CD4-positive, alpha-beta T cell treated with Interleukin-21 for 1 hour (primary cell): ENCODE measurements at regions not wholly inside any gene's neighbourhood (a gene's known extent, or its start where the extent isn't known, plus 50 kb on each side); places are given as distances from the start of the nearest gene placed in this dataset.
"Not testable (repeated sequence)": the region's sequence is repeated elsewhere in the genome, so short reads cannot be mapped to it uniquely, and the experiment has no call there.

Source experiments
- DNase-seq: peaks from one replicate; pipeline ENCODE4 v3.0.0-alpha.2; 2020

DNA sequence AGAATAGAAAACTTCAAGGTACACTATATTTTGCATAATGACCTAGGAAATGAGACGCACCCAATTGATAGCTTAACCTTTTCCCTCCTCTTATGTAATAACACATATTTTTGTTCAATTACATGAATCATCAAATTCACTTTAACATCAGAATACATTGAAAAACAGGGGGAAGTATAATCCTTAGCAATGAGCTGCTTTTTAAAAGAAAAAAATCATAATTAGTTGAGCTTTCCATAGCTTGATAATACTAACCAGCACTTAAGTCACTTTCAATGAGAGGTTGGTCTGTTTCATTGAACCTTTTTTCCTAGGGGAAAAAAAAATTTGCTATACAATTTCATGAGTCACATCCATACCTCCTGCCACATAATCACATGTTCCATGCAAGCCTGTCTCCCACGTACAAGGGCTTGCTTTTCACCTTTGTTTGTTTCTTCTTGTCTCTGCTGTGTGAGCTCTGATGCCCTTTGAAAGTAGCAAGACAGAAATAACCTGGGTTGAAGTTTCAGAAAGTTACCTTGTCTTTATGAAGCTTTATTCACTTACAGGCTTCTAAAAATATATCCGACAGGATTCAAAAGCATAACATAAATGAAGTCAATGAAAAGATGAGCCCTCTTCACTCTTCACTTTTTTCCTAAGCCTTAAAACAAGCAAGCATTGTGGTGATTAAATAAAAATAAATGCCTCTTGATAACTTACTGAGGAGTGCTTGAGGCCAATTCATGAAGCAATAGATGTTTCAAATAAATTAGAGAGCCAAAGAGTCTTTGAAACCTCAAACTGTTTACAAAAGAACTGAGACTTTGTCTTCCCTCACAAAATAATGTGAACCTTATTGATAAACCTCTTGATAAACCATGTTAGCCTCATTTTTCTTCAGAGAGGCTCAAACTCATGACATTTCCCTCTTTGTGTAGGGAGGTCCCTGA is 108.5 kb downstream of the FEM1C start:
- no peak for DNase-seq

DNA sequence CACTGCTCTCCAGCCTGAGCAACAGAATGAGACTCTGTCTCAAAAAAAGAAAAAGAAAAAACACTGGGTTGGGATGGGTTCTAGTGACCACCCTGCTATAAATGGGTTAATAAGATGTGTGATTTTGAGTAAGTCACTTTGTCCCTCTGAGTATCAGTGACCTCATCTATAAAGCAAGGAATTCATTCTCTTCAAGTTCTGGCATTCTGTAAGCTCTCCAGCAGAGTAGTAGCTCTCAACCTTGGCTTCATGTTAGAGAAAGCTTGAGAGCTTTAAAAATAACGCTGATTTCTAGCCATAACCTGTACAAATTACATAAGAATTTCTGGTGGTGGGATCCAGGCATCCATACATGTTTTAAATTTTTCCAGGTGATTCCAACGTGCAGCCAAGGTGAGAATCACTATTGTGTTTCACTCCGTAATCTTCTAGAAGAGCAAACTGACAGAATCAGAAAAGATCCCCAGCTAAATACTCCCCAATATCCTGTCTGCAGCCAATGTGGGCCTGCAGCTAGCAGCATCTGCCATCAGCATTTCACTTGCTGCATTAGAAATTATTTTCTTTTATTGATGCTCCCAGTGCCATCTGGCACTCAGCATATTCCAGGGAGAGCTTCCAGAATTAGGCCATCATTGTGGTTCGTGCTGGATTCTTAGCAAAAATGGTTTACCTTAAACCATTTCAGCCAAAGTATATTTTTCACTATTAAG is 109.4 kb downstream of the FEM1C start:
- DNase-seq = no peak

DNA sequence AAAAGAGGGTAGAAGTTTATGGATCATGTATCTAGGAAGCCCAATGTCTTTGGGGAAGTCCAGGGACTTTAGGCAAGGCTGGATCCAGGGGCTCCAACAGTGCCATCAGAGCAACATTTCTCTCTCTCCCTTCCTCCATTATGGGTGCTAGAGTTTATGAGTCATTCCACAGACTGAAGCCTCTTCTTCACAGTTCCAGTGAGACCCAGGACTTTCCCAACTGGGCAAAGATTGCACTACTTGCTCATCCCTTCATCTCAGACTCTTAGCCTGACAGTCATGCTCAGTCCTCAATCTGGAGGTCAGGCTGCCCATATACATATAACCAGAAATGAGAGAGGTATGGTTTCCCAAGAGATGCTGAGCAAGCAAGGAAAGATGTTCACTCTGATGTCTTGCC is 110.7 kb downstream of the FEM1C start:
- no peak for DNase-seq

GRCh38 chr5:115432691-115433090 is 111.9 kb downstream of the FEM1C start:
- DNase-seq = no peak

DNA sequence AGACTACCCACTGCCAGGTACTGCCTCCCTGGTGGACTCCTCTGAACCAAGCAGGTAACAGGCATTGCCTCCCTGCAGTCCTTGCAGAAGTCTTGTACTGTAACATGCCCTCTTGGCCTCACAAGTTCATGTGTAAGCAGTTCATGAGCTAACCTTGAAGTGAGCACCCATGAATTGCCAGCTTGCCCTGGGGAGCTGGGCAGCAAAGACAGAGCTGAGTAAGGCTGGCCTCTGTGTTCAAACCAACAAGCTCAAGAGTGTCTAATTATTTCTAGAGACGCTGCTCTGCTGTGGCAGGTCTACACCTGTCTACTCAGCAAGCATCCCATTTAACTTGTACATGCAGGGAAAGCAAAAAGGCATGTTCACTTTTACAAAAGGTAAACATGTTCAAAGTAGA is 113.5 kb downstream of the FEM1C start:
- DNase-seq = no peak

GRCh38 chr5:115430374-115430773 is 114.2 kb downstream of the FEM1C start:
- no peak for DNase-seq

- DNase-seq = no peak
Observed at GRCh38 chr5:115429345-115429940, 115.1 kb downstream of the FEM1C start.

DNA sequence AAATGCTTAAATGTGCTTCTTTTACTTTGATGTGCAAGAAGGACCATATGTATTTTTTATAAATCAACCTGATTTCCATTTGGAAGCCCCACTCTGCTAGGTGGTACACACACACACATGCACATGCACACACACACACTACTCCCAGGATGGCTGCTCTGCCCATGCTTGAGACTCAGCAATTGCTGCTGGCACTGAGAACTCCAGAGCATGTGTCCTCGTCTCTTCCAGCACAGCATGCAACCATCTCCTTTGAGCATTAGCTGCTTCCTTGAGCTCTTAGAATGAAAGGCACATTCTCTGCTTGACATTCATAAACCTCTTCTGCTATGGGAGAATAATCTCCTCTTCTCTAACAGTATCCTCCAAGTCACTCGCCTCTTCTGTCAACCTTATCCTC is 115.9 kb downstream of the FEM1C start:
- DNase-seq = no peak

- DNase-seq = no peak
Observed at GRCh38 chr5:115428248-115428647, 116.3 kb downstream of the FEM1C start.

GRCh38 chr5:115424446-115424845 is 120.1 kb downstream of the FEM1C start:
- no peak for DNase-seq

GRCh38 chr5:115424030-115424429 is 120.5 kb downstream of the FEM1C start:
- DNase-seq = no peak

DNA sequence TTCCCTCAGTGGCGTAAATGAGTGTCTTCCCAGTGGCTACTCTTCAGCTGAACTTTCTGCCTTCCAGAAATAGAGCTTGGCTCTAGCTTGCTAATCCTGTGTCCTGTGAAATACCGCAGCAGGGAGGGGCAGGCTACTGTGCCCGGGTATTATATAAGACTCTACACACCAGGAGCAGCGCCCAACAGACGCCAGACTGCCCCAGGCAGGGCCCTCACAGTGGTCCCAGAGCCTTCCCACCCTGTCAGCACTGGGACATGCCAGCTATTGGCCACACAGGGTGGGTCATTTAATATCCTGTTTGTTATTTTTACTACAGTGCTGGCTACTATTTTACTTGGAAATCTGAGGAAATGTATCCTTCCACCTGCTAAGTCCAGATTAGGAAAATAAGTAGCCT is 121.0 kb downstream of the FEM1C start:
- no peak for DNase-seq

GRCh38 chr5:115423051-115423450 is 121.5 kb downstream of the FEM1C start:
- DNase-seq = no peak

- not testable (repeated sequence) for DNase-seq
Observed at GRCh38 chr5:115420812-115421211, 123.8 kb downstream of the FEM1C start.

GRCh38 chr5:115419846-115420585 is 123.6 kb upstream of the CCDC112 start:
- no peak for DNase-seq

DNA sequence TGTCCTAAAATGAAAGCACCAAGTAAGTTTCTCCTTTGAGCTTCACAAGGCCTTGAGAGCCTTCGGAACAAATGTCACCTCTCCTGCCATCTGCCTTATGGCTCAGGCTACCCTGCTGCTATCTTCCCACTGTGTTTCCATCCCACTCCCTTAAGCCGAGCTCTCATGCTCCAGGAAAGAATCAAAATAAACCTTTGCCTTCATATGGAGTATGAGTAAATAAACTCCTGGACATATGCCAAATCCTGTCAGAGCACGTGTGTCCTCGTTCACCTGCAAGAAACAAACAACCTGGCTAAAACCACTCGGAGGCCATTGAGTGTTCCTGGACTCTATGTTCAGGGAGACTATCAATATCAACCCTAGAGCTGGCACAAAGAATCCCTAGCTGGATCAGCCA is 122.3 kb upstream of the CCDC112 start:
- DNase-seq = no peak

DNA sequence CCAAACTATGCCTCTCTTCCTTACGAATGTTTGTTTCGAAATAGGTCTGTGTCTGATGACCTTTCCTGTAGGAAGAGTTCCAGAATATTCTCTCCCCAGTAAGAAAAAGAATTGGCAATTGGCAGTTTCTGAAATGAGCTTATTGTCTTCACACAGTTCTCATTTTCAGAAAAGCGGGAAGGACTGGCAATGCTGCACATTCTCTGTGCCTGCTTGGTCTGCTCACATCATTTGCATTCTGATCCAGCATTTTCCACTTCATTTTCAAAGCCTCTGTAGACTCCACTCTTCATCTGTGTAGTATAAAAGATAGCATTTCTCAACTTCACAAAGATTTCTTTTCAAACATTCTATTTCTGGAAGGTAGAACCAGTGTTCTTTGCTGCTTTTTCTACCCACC is 120.6 kb upstream of the CCDC112 start:
- DNase-seq = no peak

GRCh38 chr5:115415143-115415491 is 118.7 kb upstream of the CCDC112 start:
- DNase-seq = no peak

- DNase-seq = no peak
Observed at GRCh38 chr5:115414406-115415142, 118.1 kb upstream of the CCDC112 start.

DNA sequence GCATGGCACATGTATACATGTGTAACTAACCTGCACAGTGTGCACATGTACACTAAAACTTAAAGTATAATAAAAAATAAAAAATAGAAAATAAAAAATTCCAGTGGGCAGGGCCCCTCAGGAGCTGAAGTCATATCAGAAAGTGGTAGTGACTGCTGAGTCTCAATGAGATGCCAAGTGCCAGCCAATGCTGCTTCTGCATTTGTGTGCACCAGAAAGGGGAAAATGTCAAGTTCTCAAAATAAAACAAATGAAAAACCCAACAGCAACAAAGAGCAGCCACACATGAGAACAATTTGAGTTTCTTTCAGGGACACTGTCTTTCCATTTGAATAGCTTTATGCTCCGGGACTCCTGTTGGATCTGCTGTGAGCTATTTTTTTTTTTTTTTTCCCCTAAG is 117.2 kb upstream of the CCDC112 start:
- DNase-seq = no peak

- DNase-seq = no peak
Observed at GRCh38 chr5:115409094-115409493, 112.6 kb upstream of the CCDC112 start.

GRCh38 chr5:115402822-115403577 is 106.5 kb upstream of the CCDC112 start:
- no peak for DNase-seq
